GM12878 (cell line): ENCODE measurements at regions not wholly inside any gene's neighbourhood (a gene's known extent, or its start where the extent isn't known, plus 50 kb on each side); places are given as distances from the start of the nearest gene placed in this dataset.

Experiments
- ATAC-seq: fragments of 200-7000 bp; cut with Tn5 transposase; 3 replicates; pipeline ENCODE4 v1.9.1; 2020; ENCODE audit warnings: mild to moderate bottlenecking, moderate library complexity
- BruUV-seq: library from RNA; stranded (reverse); fragments of 400-500 nt; replicated peaks from 2 replicates; lab custom pipeline; 2021; lab: Mats Ljungman, UMichigan
- CTCF ChIA-PET: fragments of 300-600 bp; sonication (Branson Sonifier 250); formaldehyde crosslinking; extraction: SDS; loops from one replicate; lab custom pipeline; 2021; ENCODE audit warnings: inconsistent platforms; lab: Yijun Ruan, JAX
- POLR2A ChIA-PET: fragments of 350-600 bp; formaldehyde crosslinking; extraction: SDS; loops from one replicate; lab custom pipeline; 2021; ENCODE audit warnings: inconsistent platforms; lab: Charles Lee
- RAD21 ChIA-PET: fragments of 300-600 bp; sonication (Branson Sonifier 250); formaldehyde crosslinking; loops from one replicate; lab custom pipeline; 2023; ENCODE audit warnings: antibody characterized with exemption; ENCODE audit not compliant: unreplicated experiment; lab: Charles Lee
- SMC1A ChIA-PET: fragments of 300-600 bp; sonication (Branson Sonifier 250); formaldehyde crosslinking; loops from one replicate; lab custom pipeline; 2023; ENCODE audit not compliant: unreplicated experiment, uncharacterized antibody; lab: Charles Lee
- DNase-seq: peaks from one replicate; pipeline ENCODE4 v3.0.0-alpha.2; 2011; ENCODE audit warnings: low read depth, low spot score
- FAIRE-seq: peaks from 3 replicates; lab custom pipeline; 2011; peaks lifted over from hg19 to GRCh38; lab: Jason Lieb, UNC
- H2AFZ ChIP-seq: 2 replicates; pipeline ENCODE4 v1.6.0; 2011; ENCODE audit warnings: low read depth, low read length, control low read depth; ENCODE audit not compliant: control insufficient read depth
- H3K27ac ChIP-seq: 2 replicates; pipeline ENCODE4 v1.5.1; 2011; ENCODE audit warnings: control low read depth; ENCODE audit not compliant: control insufficient read depth, insufficient read depth
- H3K27me3 ChIP-seq, 2 experiments: replicated peaks in 1 of 2; 2 replicates each; pipeline versions ENCODE4 v1.6.0 to v1.6.1; 2011; ENCODE audit warnings: low read length in 1 of 2; ENCODE audit not compliant: control insufficient read depth in 2 of 2, insufficient read depth in 2 of 2
- H3K36me3 ChIP-seq, 2 experiments: 2 replicates each; pipeline ENCODE4 v1.5.1; 2011; ENCODE audit warnings: low read length in 1 of 2; ENCODE audit not compliant: control insufficient read depth in 2 of 2, insufficient read depth in 2 of 2
- H3K4me1 ChIP-seq: 2 replicates; pipeline ENCODE4 v1.6.1; 2011; ENCODE audit warnings: mild to moderate bottlenecking, low read length, moderate library complexity, mixed read lengths; ENCODE audit not compliant: control insufficient read depth, insufficient read depth
- H3K4me2 ChIP-seq: 2 replicates; pipeline ENCODE4 v1.6.0; 2011; ENCODE audit warnings: control low read depth; ENCODE audit not compliant: control insufficient read depth, insufficient read depth
- H3K4me3 ChIP-seq: fragments of 200-600 bp; sonication (generic); 2 replicates; pipeline ENCODE4 v1.5.1; 2016
- H3K79me2 ChIP-seq: 2 replicates; pipeline ENCODE4 v1.6.0; 2011; ENCODE audit warnings: low read length; ENCODE audit not compliant: control insufficient read depth, insufficient read depth
- H3K9ac ChIP-seq: 2 replicates; pipeline ENCODE4 v1.8.0; 2011; ENCODE audit warnings: low read length, control low read depth, mixed read lengths; ENCODE audit not compliant: control insufficient read depth, insufficient read depth
- H3K9me3 ChIP-seq: replicated peaks from 3 replicates; pipeline ENCODE4 v1.5.1; 2011; ENCODE audit warnings: mild to moderate bottlenecking, low read length; ENCODE audit not compliant: control insufficient read depth, insufficient read depth
- H4K20me1 ChIP-seq: 2 replicates; pipeline ENCODE4 v1.6.0; 2011; ENCODE audit not compliant: control insufficient read depth, insufficient read depth
- CBFB ChIP-seq: IDR thresholded peaks from 2 replicates; pipeline ENCODE4 v1.6.1; 2016; ENCODE audit warnings: antibody characterized with exemption, low read depth
- EP300 ChIP-seq, 2 experiments: fragments of 150-350 bp in 1 of 2; IDR thresholded peaks; 2 replicates each; pipeline ENCODE4 v1.6.1; 2011 to 2012; ENCODE audit warnings: low read depth in 2 of 2, low read length in 2 of 2, borderline replicate concordance in 1 of 2, improper control_type of control experiment in 1 of 2, inconsistent platforms in 1 of 2; ENCODE audit not compliant: control insufficient read depth in 1 of 2
- MEF2B ChIP-seq: fragments of 450-650 bp; IDR thresholded peaks from 2 replicates; pipeline ENCODE4 v1.6.1; 2018; ENCODE audit warnings: mild to moderate bottlenecking, moderate library complexity; ENCODE audit not compliant: partially characterized antibody, poor library complexity, severe bottlenecking
- SIX5 ChIP-seq: IDR thresholded peaks from 2 replicates; pipeline ENCODE4 v1.6.1; 2011; ENCODE audit warnings: mild to moderate bottlenecking, low read depth, low read length, moderate library complexity; ENCODE audit not compliant: severe bottlenecking
- SMC3 ChIP-seq: IDR thresholded peaks from 2 replicates; pipeline ENCODE4 v1.6.1; 2011; ENCODE audit warnings: low read length, improper control_type of control experiment, borderline replicate concordance
- SREBF1 ChIP-seq: IDR thresholded peaks from 2 replicates; pipeline ENCODE4 v1.6.1; 2012; ENCODE audit warnings: mild to moderate bottlenecking, low read length
- STAT1 ChIP-seq: fragments of 450-650 bp; conservative IDR thresholded peaks from 2 replicates; pipeline ENCODE4 v1.6.1; 2014; ENCODE audit warnings: antibody characterized with exemption, mild to moderate bottlenecking
- TBL1XR1 ChIP-seq: IDR thresholded peaks from 2 replicates; pipeline ENCODE4 v1.6.1; 2012; ENCODE audit warnings: low read depth, low read length, improper control_type of control experiment
- TCF12 ChIP-seq: IDR thresholded peaks from 2 replicates; pipeline ENCODE4 v1.6.1; 2011; ENCODE audit warnings: low read depth, mild to moderate bottlenecking, low read length
- WGBS: methylation state at CpG from one replicate; pipeline ENCODE4 v1.1.6; 2016; ENCODE audit warnings: low lambda C conversion rate; ENCODE audit not compliant: insufficient replicate concordance, insufficient coverage; ENCODE audit errors: missing lambda C conversion rate; 5-methylcytosine and 5-hydroxymethylcytosine counted together
- in situ Hi-C: fragments of 300-500 bp; cut with MboI; formaldehyde crosslinking; loops from 9 replicates; pipeline ENCODE4 v1.14.3; 2018; ENCODE audit warnings: mixed read lengths
- intact Hi-C: fragments of 100-400 bp; cut with micrococcal nuclease; formaldehyde crosslinking; loops from one replicate; pipeline ENCODE4 v1.14.2; 2022; ENCODE audit not compliant: unreplicated experiment
- TF ChIP-seq, protein P1 (sequence below), 3 experiments: IDR thresholded peaks in 2 of 3; conservative IDR thresholded peaks in 1 of 3; 2 replicates each; pipeline ENCODE4 v1.5.1; 2011; ENCODE audit warnings: low read depth in 3 of 3, low read length in 3 of 3, mild to moderate bottlenecking in 3 of 3, control low read depth in 2 of 3, moderate library complexity in 2 of 3, inconsistent platforms in 1 of 3, mixed read lengths in 1 of 3; ENCODE audit not compliant: control insufficient read depth in 2 of 3, insufficient read depth in 1 of 3; ENCODE audit errors: extremely low read depth in 1 of 3
- TF ChIP-seq, protein P2 (sequence below): fragments of 150-350 bp; IDR thresholded peaks from 2 replicates; pipeline ENCODE4 v1.6.1; 2014; ENCODE audit warnings: mild to moderate bottlenecking, low read depth, low read length
- TF ChIP-seq, protein P3 (sequence below): IDR thresholded peaks from 2 replicates; pipeline ENCODE4 v1.6.1; 2011; ENCODE audit warnings: low read depth, low read length, improper control_type of control experiment, borderline replicate concordance
- TF ChIP-seq, protein P4 (sequence below): fragments of 450-650 bp; IDR thresholded peaks from 2 replicates; pipeline ENCODE4 v1.6.1; 2017; ENCODE audit warnings: antibody characterized with exemption, mild to moderate bottlenecking, moderate library complexity

DNA sequence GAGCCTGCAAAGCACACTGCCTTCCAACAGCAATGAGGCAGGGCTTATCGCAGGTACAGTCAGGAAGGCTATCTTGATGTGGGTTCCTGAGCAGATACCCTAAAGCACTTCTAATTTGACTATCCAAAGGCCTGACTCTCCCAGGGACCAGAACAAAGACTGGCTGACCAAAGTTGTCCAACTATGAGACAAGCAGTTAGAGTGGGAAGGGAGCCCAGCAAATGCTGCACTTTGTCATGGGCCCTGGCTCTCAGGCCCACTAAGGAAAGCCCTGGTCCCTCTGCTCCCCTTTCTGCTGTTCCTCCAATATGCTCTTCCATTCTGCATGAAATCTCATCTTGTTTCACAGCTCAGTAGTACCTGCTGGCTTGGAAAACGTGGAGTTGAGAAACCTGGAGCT, 391.0 kb downstream of the RAB28 start:
- intact Hi-C loops, result no loop called here
- Histone ChIP-seq H2AFZ (no peak overlapping the region), H3K36me3 (no peaks in the 10 kb centered on the region), H3K4me1 (no peaks in the 10 kb centered on the region), H3K4me2 (no peak overlapping the region), H3K79me2 (no peaks in the 10 kb centered on the region), H3K4me3 (no peak overlapping the region), H4K20me1 (no peaks in the 10 kb centered on the region), H3K27ac (no peak overlapping the region), H3K9ac (no peak overlapping the region), H3K27me3 (no peaks in the 10 kb centered on the region), H3K9me3 (no peaks in the 10 kb centered on the region)
- ATAC-seq (no peak), DNase-seq (no peak), FAIRE-seq (no peak)
- SMC1A ChIA-PET, result interaction anchor here (0.6 kb wide), 1 partner anchor 389 kb away, joined by 3 read pairs; no protein-coding TSS in a partner anchor
- RAD21 ChIA-PET, result no interaction called here
- 43% methylated on average over 2 of the region's 2 CpGs for whole genome bisulfite sequencing
- CTCF ChIA-PET, result interaction anchor here (0.7 kb wide), 1 partner anchor 1892 kb away, joined by 3 read pairs; no protein-coding TSS in a partner anchor
- in situ Hi-C loops, result no loop called here
- TF ChIP-seq SREBF1 (no peak), MEF2B (no peak), SMC3 (no peak), TBL1XR1 (no peak), SIX5 (no peak), STAT1 (no peak), CBFB (no peak), TCF12 (no peak), EP300 (IDR thresholded peaks at IDR 0.05; ENCODE audit: borderline replicate concordance in 1 of 2, control insufficient read depth in 1 of 2, low read depth in 2 of 2, low read length in 2 of 2) (no peak)
- TF ChIP-seq, protein P1, sequence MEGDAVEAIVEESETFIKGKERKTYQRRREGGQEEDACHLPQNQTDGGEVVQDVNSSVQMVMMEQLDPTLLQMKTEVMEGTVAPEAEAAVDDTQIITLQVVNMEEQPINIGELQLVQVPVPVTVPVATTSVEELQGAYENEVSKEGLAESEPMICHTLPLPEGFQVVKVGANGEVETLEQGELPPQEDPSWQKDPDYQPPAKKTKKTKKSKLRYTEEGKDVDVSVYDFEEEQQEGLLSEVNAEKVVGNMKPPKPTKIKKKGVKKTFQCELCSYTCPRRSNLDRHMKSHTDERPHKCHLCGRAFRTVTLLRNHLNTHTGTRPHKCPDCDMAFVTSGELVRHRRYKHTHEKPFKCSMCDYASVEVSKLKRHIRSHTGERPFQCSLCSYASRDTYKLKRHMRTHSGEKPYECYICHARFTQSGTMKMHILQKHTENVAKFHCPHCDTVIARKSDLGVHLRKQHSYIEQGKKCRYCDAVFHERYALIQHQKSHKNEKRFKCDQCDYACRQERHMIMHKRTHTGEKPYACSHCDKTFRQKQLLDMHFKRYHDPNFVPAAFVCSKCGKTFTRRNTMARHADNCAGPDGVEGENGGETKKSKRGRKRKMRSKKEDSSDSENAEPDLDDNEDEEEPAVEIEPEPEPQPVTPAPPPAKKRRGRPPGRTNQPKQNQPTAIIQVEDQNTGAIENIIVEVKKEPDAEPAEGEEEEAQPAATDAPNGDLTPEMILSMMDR (IDR thresholded peaks at IDR 0.05 in 2 of 3, conservative IDR thresholded peaks at IDR 0.05 in 1 of 3; ENCODE audit: control insufficient read depth in 2 of 3, extremely low read depth in 1 of 3, insufficient read depth in 1 of 3, low read depth in 3 of 3, low read length in 3 of 3), result no peak
- TF ChIP-seq, protein P2, sequence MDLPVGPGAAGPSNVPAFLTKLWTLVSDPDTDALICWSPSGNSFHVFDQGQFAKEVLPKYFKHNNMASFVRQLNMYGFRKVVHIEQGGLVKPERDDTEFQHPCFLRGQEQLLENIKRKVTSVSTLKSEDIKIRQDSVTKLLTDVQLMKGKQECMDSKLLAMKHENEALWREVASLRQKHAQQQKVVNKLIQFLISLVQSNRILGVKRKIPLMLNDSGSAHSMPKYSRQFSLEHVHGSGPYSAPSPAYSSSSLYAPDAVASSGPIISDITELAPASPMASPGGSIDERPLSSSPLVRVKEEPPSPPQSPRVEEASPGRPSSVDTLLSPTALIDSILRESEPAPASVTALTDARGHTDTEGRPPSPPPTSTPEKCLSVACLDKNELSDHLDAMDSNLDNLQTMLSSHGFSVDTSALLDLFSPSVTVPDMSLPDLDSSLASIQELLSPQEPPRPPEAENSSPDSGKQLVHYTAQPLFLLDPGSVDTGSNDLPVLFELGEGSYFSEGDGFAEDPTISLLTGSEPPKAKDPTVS, result no peak
- TF ChIP-seq, protein P3, sequence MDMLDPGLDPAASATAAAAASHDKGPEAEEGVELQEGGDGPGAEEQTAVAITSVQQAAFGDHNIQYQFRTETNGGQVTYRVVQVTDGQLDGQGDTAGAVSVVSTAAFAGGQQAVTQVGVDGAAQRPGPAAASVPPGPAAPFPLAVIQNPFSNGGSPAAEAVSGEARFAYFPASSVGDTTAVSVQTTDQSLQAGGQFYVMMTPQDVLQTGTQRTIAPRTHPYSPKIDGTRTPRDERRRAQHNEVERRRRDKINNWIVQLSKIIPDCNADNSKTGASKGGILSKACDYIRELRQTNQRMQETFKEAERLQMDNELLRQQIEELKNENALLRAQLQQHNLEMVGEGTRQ, result no peak
- TF ChIP-seq, protein P4, sequence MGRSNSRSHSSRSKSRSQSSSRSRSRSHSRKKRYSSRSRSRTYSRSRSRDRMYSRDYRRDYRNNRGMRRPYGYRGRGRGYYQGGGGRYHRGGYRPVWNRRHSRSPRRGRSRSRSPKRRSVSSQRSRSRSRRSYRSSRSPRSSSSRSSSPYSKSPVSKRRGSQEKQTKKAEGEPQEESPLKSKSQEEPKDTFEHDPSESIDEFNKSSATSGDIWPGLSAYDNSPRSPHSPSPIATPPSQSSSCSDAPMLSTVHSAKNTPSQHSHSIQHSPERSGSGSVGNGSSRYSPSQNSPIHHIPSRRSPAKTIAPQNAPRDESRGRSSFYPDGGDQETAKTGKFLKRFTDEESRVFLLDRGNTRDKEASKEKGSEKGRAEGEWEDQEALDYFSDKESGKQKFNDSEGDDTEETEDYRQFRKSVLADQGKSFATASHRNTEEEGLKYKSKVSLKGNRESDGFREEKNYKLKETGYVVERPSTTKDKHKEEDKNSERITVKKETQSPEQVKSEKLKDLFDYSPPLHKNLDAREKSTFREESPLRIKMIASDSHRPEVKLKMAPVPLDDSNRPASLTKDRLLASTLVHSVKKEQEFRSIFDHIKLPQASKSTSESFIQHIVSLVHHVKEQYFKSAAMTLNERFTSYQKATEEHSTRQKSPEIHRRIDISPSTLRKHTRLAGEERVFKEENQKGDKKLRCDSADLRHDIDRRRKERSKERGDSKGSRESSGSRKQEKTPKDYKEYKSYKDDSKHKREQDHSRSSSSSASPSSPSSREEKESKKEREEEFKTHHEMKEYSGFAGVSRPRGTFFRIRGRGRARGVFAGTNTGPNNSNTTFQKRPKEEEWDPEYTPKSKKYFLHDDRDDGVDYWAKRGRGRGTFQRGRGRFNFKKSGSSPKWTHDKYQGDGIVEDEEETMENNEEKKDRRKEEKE, result no peak
- no TSS peak for BruUV-seq
- POLR2A ChIA-PET, result interaction anchor here (0.7 kb wide), 1 partner anchor 1955 kb away, joined by 3 read pairs; no protein-coding TSS in a partner anchor
